ENCODE measurements at regions not wholly inside any gene's neighbourhood (a gene's known extent, or its start where the extent isn't known, plus 50 kb on each side); places are given as distances from the start of the nearest gene placed in this dataset.
A peak's percentile ranks its signal among the peaks of the same experiment; 100 is the strongest.

DNA sequence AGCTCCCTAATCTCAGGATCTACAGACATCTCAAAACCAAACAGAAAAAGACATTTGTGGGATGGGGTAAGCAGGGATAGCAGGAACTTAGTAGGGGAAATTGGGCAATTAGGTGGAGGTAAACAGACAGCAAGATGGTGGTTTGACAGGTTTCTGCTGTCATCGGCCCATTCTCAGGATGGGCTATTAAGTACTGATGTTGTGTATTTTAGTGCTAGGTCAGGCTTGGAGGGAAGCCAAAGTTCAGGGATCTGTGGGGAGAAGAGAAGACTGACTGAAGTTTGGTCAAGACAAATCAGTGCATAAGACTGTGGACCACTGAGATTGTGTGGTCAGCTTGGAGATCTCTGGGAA lies 96.8 kb upstream of the THUMPD2 start:
- H2AFZ ChIP-seq, result no peak overlapping the region
- no peaks in the 10 kb centered on the region for H3K79me2 ChIP-seq (ENCODE audit: low read depth)
- no peaks in the 10 kb centered on the region for H3K36me3 ChIP-seq (ENCODE audit: low read depth)
- H3K4me2 ChIP-seq, result no peak overlapping the region
- 0 out of 2 replicates have a peak, but pooled peaks cover 4% of the 10 kb centered on the region for H3K9me2 ChIP-seq (ENCODE audit: insufficient read depth)
- POLR2A ChIA-PET (ENCODE audit: unreplicated experiment), result no interaction called here
- no peak overlapping the region for H3K27ac ChIP-seq
- no peak for DNase-seq
- CTCF ChIA-PET, result no interaction called here
- H3K27me3 ChIP-seq (ENCODE audit: insufficient read depth, low read depth), result no peaks in the 10 kb centered on the region
- no peaks in the 10 kb centered on the region for H3K4me1 ChIP-seq (replicated peaks; ENCODE audit: insufficient read depth)
- H3K9me3 ChIP-seq (ENCODE audit: insufficient read depth, low read depth), result no peaks in the 10 kb centered on the region
- H3K4me3 ChIP-seq, result no peak overlapping the region
- intact Hi-C loops (cut with micrococcal nuclease; ENCODE audit: unreplicated experiment), result no loop called here
- TF ChIP-seq CTCF (conservative IDR thresholded peaks at IDR 0.05) (no peak), EZH2 (IDR thresholded peaks at IDR 0.05; ENCODE audit: low read depth) (no peak)
- H3F3A ChIP-seq (ENCODE audit: insufficient read depth, low read depth), result no peaks in the 10 kb centered on the region
- no TSS peak for BruUV-seq (replicated peaks)
- H4K20me1 ChIP-seq (ENCODE audit: insufficient read depth), result no peaks in the 10 kb centered on the region

- Histone ChIP-seq H3K9me2 (ENCODE audit: insufficient read depth) (0 out of 2 replicates have a peak, but pooled peaks cover under 1% of the 10 kb centered on the region), H3K79me2 (ENCODE audit: low read depth) (no peaks in the 10 kb centered on the region), H4K20me1 (ENCODE audit: insufficient read depth) (no peaks in the 10 kb centered on the region), H3F3A (ENCODE audit: insufficient read depth, low read depth) (no peaks in the 10 kb centered on the region), H3K4me2 (0 out of 2 replicates have a peak overlapping the region, but pooled peaks have one; percentile 0), H3K4me1 (replicated peaks; ENCODE audit: insufficient read depth) (no peaks in the 10 kb centered on the region), H3K9me3 (ENCODE audit: insufficient read depth, low read depth) (no peaks in the 10 kb centered on the region), H3K27ac (no peak overlapping the region), H3K36me3 (ENCODE audit: low read depth) (no peaks in the 10 kb centered on the region), H2AFZ (no peak overlapping the region), H3K4me3 (no peak overlapping the region), H3K27me3 (ENCODE audit: insufficient read depth, low read depth) (no peaks in the 10 kb centered on the region)
- no TSS peak for BruUV-seq (replicated peaks)
- POLR2A ChIA-PET (ENCODE audit: unreplicated experiment), result no interaction called here
- peak; percentile 15 to 76 for DNase-seq
- CTCF ChIA-PET, result no interaction called here
- intact Hi-C loops (cut with micrococcal nuclease; ENCODE audit: unreplicated experiment), result no loop called here
- TF ChIP-seq EZH2 (IDR thresholded peaks at IDR 0.05; ENCODE audit: low read depth) (no peak), CTCF (conservative IDR thresholded peaks at IDR 0.05) (no peak)
Measured at GRCh38 chr2:39875182-39875913, 96.3 kb upstream of the THUMPD2 start.

DNA sequence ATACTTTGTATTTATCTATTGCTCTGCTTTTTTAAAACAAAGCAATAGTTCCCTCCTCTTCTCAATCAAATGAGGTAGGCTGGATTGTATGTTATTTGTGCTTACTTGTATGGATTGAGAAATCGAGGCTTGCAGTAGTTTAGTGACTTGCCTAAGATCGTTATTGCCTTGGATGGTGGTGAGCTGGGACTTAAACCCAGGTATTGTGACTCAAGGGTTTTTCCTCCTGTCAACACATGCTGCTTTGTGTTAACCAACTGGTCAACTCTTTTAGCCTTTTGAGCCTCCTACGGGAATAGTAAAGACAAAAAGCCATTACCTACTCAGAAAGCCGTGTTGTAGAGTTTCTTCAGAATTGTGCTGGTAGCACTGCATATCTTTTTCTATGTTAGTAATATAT lies 95.2 kb upstream of the THUMPD2 start:
- H3K4me3 ChIP-seq, result no peak overlapping the region
- no TSS peak for BruUV-seq (replicated peaks)
- no peaks in the 10 kb centered on the region for H3K4me1 ChIP-seq (replicated peaks; ENCODE audit: insufficient read depth)
- no peaks in the 10 kb centered on the region for H4K20me1 ChIP-seq (ENCODE audit: insufficient read depth)
- H2AFZ ChIP-seq, result no peak overlapping the region
- H3K4me2 ChIP-seq, result no peak overlapping the region
- H3K36me3 ChIP-seq (ENCODE audit: low read depth), result no peaks in the 10 kb centered on the region
- no peak overlapping the region for H3K27ac ChIP-seq
- DNase-seq, result no peak
- H3F3A ChIP-seq (ENCODE audit: insufficient read depth, low read depth), result no peaks in the 10 kb centered on the region
- H3K27me3 ChIP-seq (ENCODE audit: insufficient read depth, low read depth), result no peaks in the 10 kb centered on the region
- no peaks in the 10 kb centered on the region for H3K9me2 ChIP-seq (ENCODE audit: insufficient read depth)
- no peaks in the 10 kb centered on the region for H3K9me3 ChIP-seq (ENCODE audit: insufficient read depth, low read depth)
- CTCF ChIA-PET, result no interaction called here
- TF ChIP-seq EZH2 (IDR thresholded peaks at IDR 0.05; ENCODE audit: low read depth) (no peak), CTCF (conservative IDR thresholded peaks at IDR 0.05) (no peak)
- no peaks in the 10 kb centered on the region for H3K79me2 ChIP-seq (ENCODE audit: low read depth)
- POLR2A ChIA-PET (ENCODE audit: unreplicated experiment), result no interaction called here
- intact Hi-C loops (cut with micrococcal nuclease; ENCODE audit: unreplicated experiment), result no loop called here
